ENCODE measurements at regions not wholly inside any gene's neighbourhood (a gene's known extent, or its start where the extent isn't known, plus 50 kb on each side); places are given as distances from the start of the nearest gene placed in this dataset.

DNA sequence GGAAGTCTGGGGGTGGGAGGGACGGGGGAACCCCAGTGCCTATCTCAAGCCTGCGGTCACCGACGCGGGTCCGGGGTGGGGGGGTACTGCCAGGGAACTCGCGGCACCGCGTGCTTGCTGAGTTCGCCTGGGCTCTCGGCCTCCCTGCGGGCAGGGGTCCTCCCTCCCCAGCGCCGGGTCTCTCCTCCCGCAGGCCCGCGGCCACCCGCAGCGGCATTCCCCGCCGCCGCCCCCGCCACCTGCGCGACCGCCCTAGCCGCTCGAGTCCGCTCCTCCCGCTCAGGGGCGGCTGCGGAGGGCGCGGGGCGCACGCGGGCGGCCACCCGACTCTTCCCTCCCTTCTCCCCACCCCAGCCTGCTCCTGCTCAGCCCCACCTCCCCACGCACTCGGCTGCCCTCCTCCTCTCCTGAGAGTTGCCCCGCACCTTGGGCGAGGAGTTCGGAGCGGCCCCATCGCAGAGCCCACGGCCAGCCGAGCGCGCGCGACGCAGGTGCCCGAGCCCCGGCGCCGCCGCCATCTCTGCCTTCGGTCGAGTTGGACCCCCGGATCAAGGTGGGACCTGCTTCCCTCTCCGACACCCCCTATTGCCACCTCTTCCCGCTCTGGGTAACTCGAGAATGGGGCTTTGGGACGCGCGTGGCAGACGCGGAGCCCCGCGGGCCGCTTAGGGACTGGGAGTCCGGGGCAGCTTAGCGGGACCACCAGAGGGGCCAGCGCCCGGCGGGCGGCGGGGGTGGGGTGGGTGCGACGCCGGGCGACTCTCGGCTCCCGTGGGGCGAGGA is 105.0 kb downstream of the LEPR start:
- Histone ChIP-seq H3K27ac (ENCODE audit: control insufficient read depth, insufficient read depth, low read length) (no peak overlapping the region), H3K27me3 (ENCODE audit: control insufficient read depth, extremely low read depth, insufficient read depth, low read length) (peaks cover 34% of the 10 kb centered on the region), H4K20me1 (ENCODE audit: control insufficient read depth, extremely low read depth, insufficient read depth, low read length) (no peaks in the 10 kb centered on the region), H3K4me1 (ENCODE audit: control insufficient read depth, extremely low read depth, insufficient read depth, low read length) (no peaks in the 10 kb centered on the region), H3K4me3 (ENCODE audit: control insufficient read depth in 2 of 3, extremely low read depth in 1 of 3, insufficient read depth in 2 of 3, low read depth in 1 of 3, low read length in 3 of 3) (no peak overlapping the region), H3K36me3 (ENCODE audit: control insufficient read depth in 2 of 2, extremely low read depth in 1 of 2, insufficient read depth in 2 of 2, low read length in 2 of 2) (no peaks in the 10 kb centered on the region), H3K79me2 (ENCODE audit: control insufficient read depth, insufficient read depth, low read length) (no peaks in the 10 kb centered on the region), H3K4me2 (ENCODE audit: control insufficient read depth, extremely low read depth, insufficient read depth, low read depth, low read length) (peak overlapping the region; percentile 11), H3K9me3 (ENCODE audit: control insufficient read depth, low read depth, low read length) (no peaks in the 10 kb centered on the region), H3K9ac (ENCODE audit: control insufficient read depth, extremely low read depth, insufficient read depth, low read length) (no peak overlapping the region), H2AFZ (ENCODE audit: control insufficient read depth, low read length) (no peak overlapping the region), H3K9me1 (ENCODE audit: control insufficient read depth, extremely low read depth, insufficient read depth, low read length) (no peaks in the 10 kb centered on the region)
- FAIRE-seq, result no peak
- dilution Hi-C loops (cut with MboI; ENCODE audit: extremely low pct_ligation_motif_present, low sequenced_read_pairs), result no loop called here
- TF ChIP-seq EZH2 (IDR thresholded peaks at IDR 0.05; ENCODE audit: low read length), result peak; percentile 86
- TF ChIP-seq, protein P1, sequence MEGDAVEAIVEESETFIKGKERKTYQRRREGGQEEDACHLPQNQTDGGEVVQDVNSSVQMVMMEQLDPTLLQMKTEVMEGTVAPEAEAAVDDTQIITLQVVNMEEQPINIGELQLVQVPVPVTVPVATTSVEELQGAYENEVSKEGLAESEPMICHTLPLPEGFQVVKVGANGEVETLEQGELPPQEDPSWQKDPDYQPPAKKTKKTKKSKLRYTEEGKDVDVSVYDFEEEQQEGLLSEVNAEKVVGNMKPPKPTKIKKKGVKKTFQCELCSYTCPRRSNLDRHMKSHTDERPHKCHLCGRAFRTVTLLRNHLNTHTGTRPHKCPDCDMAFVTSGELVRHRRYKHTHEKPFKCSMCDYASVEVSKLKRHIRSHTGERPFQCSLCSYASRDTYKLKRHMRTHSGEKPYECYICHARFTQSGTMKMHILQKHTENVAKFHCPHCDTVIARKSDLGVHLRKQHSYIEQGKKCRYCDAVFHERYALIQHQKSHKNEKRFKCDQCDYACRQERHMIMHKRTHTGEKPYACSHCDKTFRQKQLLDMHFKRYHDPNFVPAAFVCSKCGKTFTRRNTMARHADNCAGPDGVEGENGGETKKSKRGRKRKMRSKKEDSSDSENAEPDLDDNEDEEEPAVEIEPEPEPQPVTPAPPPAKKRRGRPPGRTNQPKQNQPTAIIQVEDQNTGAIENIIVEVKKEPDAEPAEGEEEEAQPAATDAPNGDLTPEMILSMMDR (optimal IDR thresholded peaks at IDR 0.05 in 1 of 3, IDR thresholded peaks at IDR 0.05 in 1 of 3, conservative IDR thresholded peaks at IDR 0.05 in 1 of 3; ENCODE audit: extremely low read depth in 1 of 3, insufficient read depth in 2 of 3, low read length in 3 of 3), result no peak
- DNase-seq (ENCODE audit: low read depth, low spot score), result no peak

DNA sequence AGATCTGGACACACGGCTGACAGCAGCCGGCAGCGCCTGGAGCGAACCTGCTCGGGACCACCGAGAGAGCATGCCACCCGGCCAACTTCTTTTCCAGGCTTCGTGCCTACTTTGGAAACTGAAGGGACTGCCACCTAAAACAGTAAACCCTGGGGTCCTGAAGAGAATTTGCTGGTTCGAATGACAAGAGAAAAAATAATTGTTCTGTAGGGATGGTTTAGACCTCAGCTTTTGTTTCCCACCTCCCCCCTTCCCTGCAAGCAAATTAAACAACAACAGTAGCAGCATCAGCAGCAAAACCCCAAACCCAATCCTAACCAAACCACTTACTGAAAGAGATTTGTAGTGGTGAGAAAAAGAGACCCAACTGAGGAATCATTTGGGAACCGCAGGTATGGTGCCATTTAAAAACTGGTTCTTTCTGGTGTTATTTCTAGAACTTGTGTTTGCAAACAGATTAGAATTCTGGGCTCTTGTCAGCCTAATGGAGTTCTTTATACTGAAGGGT is 105.6 kb downstream of the LEPR start:
- TF ChIP-seq, protein P1 (optimal IDR thresholded peaks at IDR 0.05 in 1 of 3, IDR thresholded peaks at IDR 0.05 in 1 of 3, conservative IDR thresholded peaks at IDR 0.05 in 1 of 3; ENCODE audit: extremely low read depth in 1 of 3, insufficient read depth in 2 of 3, low read length in 3 of 3), result no peak
- TF ChIP-seq EZH2 (IDR thresholded peaks at IDR 0.05; ENCODE audit: low read length), result peak; percentile 39
- H3K9ac ChIP-seq (ENCODE audit: control insufficient read depth, extremely low read depth, insufficient read depth, low read length), result no peak overlapping the region
- H3K27ac ChIP-seq (ENCODE audit: control insufficient read depth, insufficient read depth, low read length), result no peak overlapping the region
- H3K4me2 ChIP-seq (ENCODE audit: control insufficient read depth, extremely low read depth, insufficient read depth, low read depth, low read length), result no peak overlapping the region
- no peaks in the 10 kb centered on the region for H4K20me1 ChIP-seq (ENCODE audit: control insufficient read depth, extremely low read depth, insufficient read depth, low read length)
- no peak overlapping the region for H2AFZ ChIP-seq (ENCODE audit: control insufficient read depth, low read length)
- no peaks in the 10 kb centered on the region for H3K4me1 ChIP-seq (ENCODE audit: control insufficient read depth, extremely low read depth, insufficient read depth, low read length)
- dilution Hi-C loops (cut with MboI; ENCODE audit: extremely low pct_ligation_motif_present, low sequenced_read_pairs), result no loop called here
- DNase-seq (ENCODE audit: low read depth, low spot score) (no peak), FAIRE-seq (no peak)
- H3K9me1 ChIP-seq (ENCODE audit: control insufficient read depth, extremely low read depth, insufficient read depth, low read length), result no peaks in the 10 kb centered on the region
- H3K79me2 ChIP-seq (ENCODE audit: control insufficient read depth, insufficient read depth, low read length), result no peaks in the 10 kb centered on the region
- no peak overlapping the region for H3K4me3 ChIP-seq (ENCODE audit: control insufficient read depth in 2 of 3, extremely low read depth in 1 of 3, insufficient read depth in 2 of 3, low read depth in 1 of 3, low read length in 3 of 3)
- no peaks in the 10 kb centered on the region for H3K36me3 ChIP-seq (ENCODE audit: control insufficient read depth in 2 of 2, extremely low read depth in 1 of 2, insufficient read depth in 2 of 2, low read length in 2 of 2)
- H3K9me3 ChIP-seq (ENCODE audit: control insufficient read depth, low read depth, low read length), result no peaks in the 10 kb centered on the region
- peaks cover 34% of the 10 kb centered on the region for H3K27me3 ChIP-seq (ENCODE audit: control insufficient read depth, extremely low read depth, insufficient read depth, low read length)
